DMS 273 (cell line): ENCODE measurements at regions not wholly inside any gene's neighbourhood (a gene's known extent, or its start where the extent isn't known, plus 50 kb on each side); places are given as distances from the start of the nearest gene placed in this dataset.
A peak's percentile ranks its signal among the peaks of the same experiment; 100 is the strongest.
"Not testable (repeated sequence)": the region's sequence is repeated elsewhere in the genome, so short reads cannot be mapped to it uniquely, and the experiment has no call there.

Source experiments
- DNase-seq: peaks from one replicate; lab custom pipeline; 2025; ENCODE audit not compliant: unreplicated experiment; lab: John Stamatoyannopoulos, UW

- no peak for DNase-seq
Measured at GRCh38 chr2:7516484-7517063, 599.4 kb downstream of the RNF144A start.

- DNase-seq: no peak
Measured at GRCh38 chr2:7517088-7517487, 599.9 kb downstream of the RNF144A start.

- DNase-seq: no peak
Measured at GRCh38 chr2:7517851-7518250, 600.6 kb downstream of the RNF144A start.

- no peak for DNase-seq
Measured at GRCh38 chr2:7523481-7524120, 606.4 kb downstream of the RNF144A start.

- no peak for DNase-seq
Measured at GRCh38 chr2:7524195-7524594, 607.0 kb downstream of the RNF144A start.

- no peak for DNase-seq
Measured at GRCh38 chr2:7525746-7526145, 608.5 kb downstream of the RNF144A start.

- DNase-seq: no peak
Measured at GRCh38 chr2:7527165-7527722, 610.0 kb downstream of the RNF144A start.

- DNase-seq: no peak
Measured at GRCh38 chr2:7530001-7530400, 612.8 kb downstream of the RNF144A start.

- DNase-seq: no peak
Measured at GRCh38 chr2:7539077-7539476, 621.9 kb downstream of the RNF144A start.

- no peak for DNase-seq
Measured at GRCh38 chr2:7539760-7540159, 622.5 kb downstream of the RNF144A start.

- DNase-seq: no peak
Measured at GRCh38 chr2:7552825-7553570, 635.8 kb downstream of the RNF144A start.

GRCh38 chr2:7555260-7555659 is 638.0 kb downstream of the RNF144A start:
- DNase-seq: no peak

GRCh38 chr2:7557376-7557775 is 640.2 kb downstream of the RNF144A start:
- no peak for DNase-seq

- DNase-seq: no peak
Measured at GRCh38 chr2:7559791-7560190, 642.6 kb downstream of the RNF144A start.

GRCh38 chr2:7566382-7566881 is 649.2 kb downstream of the RNF144A start:
- no peak for DNase-seq

- DNase-seq: not testable (repeated sequence)
Measured at GRCh38 chr2:7567116-7567515, 649.9 kb downstream of the RNF144A start.

- DNase-seq: peak; percentile 3
Measured at GRCh38 chr2:7567646-7568045, 650.4 kb downstream of the RNF144A start.

GRCh38 chr2:7570247-7570646 is 653.0 kb downstream of the RNF144A start:
- no peak for DNase-seq

GRCh38 chr2:7571701-7572100 is 654.5 kb downstream of the RNF144A start:
- DNase-seq: no peak

GRCh38 chr2:7572450-7572849 is 655.2 kb downstream of the RNF144A start:
- DNase-seq: no peak

- no peak for DNase-seq
Measured at GRCh38 chr2:7573166-7573825, 656.1 kb downstream of the RNF144A start.
